ENCODE measurements at regions not wholly inside any gene's neighbourhood (a gene's known extent, or its start where the extent isn't known, plus 50 kb on each side); places are given as distances from the start of the nearest gene placed in this dataset.
"Not testable (repeated sequence)": the region's sequence is repeated elsewhere in the genome, so short reads cannot be mapped to it uniquely, and the experiment has no call there.

- H3K9ac ChIP-seq (ENCODE audit: extremely low read depth, low read length, poor library complexity, severe bottlenecking), result no peak overlapping the region
- H3K4me3 ChIP-seq (ENCODE audit: low read length), result no peak overlapping the region
- WGBS, 2 experiments (ENCODE audit: insufficient coverage in 1 of 2, insufficient read length in 1 of 2), result 38% methylated on average over 5 of the region's 7 CpGs; no CpG with 5 or more reads in 1 of the 2 experiments
- H3K4me1 ChIP-seq (ENCODE audit: control insufficient read depth, insufficient read depth, low read length), result no peaks in the 10 kb centered on the region
- TF ChIP-seq CTCF (conservative IDR thresholded peaks at IDR 0.05), result no peak
- H3K27me3 ChIP-seq (ENCODE audit: control insufficient read depth, insufficient read depth, low read length, poor library complexity, severe bottlenecking), result no peaks in the 10 kb centered on the region
- no peak overlapping the region for H3K27ac Mint-ChIP-seq
- peaks cover 24% of the 10 kb centered on the region for H3K36me3 ChIP-seq (ENCODE audit: control insufficient read depth, insufficient read depth, low read length)
- no peak overlapping the region for H3K4me3 Mint-ChIP-seq
- H3K9me3 Mint-ChIP-seq, result no peaks in the 10 kb centered on the region
- H3K4me1 Mint-ChIP-seq, result no peaks in the 10 kb centered on the region
- no peaks in the 10 kb centered on the region for H3K27me3 Mint-ChIP-seq (ENCODE audit: insufficient read depth)
- no peak overlapping the region for H3K27ac ChIP-seq (ENCODE audit: low read depth, low read length)
- no peaks in the 10 kb centered on the region for H3K9me3 ChIP-seq (ENCODE audit: control insufficient read depth, low read length)
- no peaks in the 10 kb centered on the region for H3K36me3 Mint-ChIP-seq (ENCODE audit: low read depth)
- no peak for DNase-seq
Observed at GRCh38 chrY:7344661-7345060, 433.1 kb upstream of the AMELY start.

GRCh38 chrY:7343261-7343660 lies 431.7 kb upstream of the AMELY start:
- Histone ChIP-seq H3K4me3 (ENCODE audit: low read length) (no peak overlapping the region), H3K4me1 (ENCODE audit: control insufficient read depth, insufficient read depth, low read length) (no peaks in the 10 kb centered on the region), H3K27me3 (ENCODE audit: control insufficient read depth, insufficient read depth, low read length, poor library complexity, severe bottlenecking) (no peaks in the 10 kb centered on the region), H3K27ac (ENCODE audit: low read depth, low read length) (no peak overlapping the region), H3K9me3 (ENCODE audit: control insufficient read depth, low read length) (no peaks in the 10 kb centered on the region), H3K9ac (ENCODE audit: extremely low read depth, low read length, poor library complexity, severe bottlenecking) (no peak overlapping the region), H3K36me3 (ENCODE audit: control insufficient read depth, insufficient read depth, low read length) (peaks cover 28% of the 10 kb centered on the region)
- no peak overlapping the region for H3K27ac Mint-ChIP-seq
- WGBS, 2 experiments (ENCODE audit: insufficient coverage in 1 of 2, insufficient read length in 1 of 2), result 90 to 94% methylated on average over 3 to 4 of the region's 4 CpGs
- no peaks in the 10 kb centered on the region for H3K9me3 Mint-ChIP-seq
- no peak for DNase-seq
- no peaks in the 10 kb centered on the region for H3K27me3 Mint-ChIP-seq (ENCODE audit: insufficient read depth)
- no peak for TF ChIP-seq CTCF (conservative IDR thresholded peaks at IDR 0.05)
- H3K36me3 Mint-ChIP-seq (ENCODE audit: low read depth), result no peaks in the 10 kb centered on the region
- H3K4me3 Mint-ChIP-seq, result no peak overlapping the region
- no peaks in the 10 kb centered on the region for H3K4me1 Mint-ChIP-seq

DNA sequence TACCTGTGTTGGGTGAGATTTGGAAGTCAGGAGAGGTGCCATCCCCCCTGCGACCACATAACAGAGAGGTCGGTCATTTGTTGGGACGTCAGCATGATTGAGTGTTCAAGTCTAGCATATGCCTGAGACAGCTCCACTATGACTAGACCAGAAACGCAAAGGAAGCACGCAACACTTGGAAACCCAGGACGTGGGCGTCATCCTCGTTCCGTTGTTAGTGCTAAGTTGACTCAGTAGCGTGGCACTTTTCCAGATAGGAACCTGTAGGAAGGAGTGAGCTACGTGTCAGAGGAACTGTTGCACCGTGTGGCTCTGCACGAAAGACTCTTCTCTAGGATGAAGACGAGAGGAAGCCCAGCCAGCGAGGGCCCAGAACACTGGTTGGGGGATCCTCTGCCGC lies 431.2 kb upstream of the AMELY start:
- DNase-seq; H3K4me1 ChIP-seq (ENCODE audit: control insufficient read depth, insufficient read depth, low read length); H3K9ac ChIP-seq (ENCODE audit: extremely low read depth, low read length, poor library complexity, severe bottlenecking); H3K4me1 Mint-ChIP-seq; H3K27ac ChIP-seq (ENCODE audit: low read depth, low read length); H3K27ac Mint-ChIP-seq; H3K9me3 ChIP-seq (ENCODE audit: control insufficient read depth, low read length); H3K36me3 Mint-ChIP-seq (ENCODE audit: low read depth); H3K27me3 Mint-ChIP-seq (ENCODE audit: insufficient read depth); H3K4me3 ChIP-seq (ENCODE audit: low read length); H3K9me3 Mint-ChIP-seq; H3K4me3 Mint-ChIP-seq; H3K27me3 ChIP-seq (ENCODE audit: control insufficient read depth, insufficient read depth, low read length, poor library complexity, severe bottlenecking): not testable (repeated sequence)
- WGBS, 2 experiments (ENCODE audit: insufficient coverage in 1 of 2, insufficient read length in 1 of 2), result 60 to 77% methylated on average over 1 to 14 of the region's 16 CpGs
- peaks cover 30% of the 10 kb centered on the region for H3K36me3 ChIP-seq (ENCODE audit: control insufficient read depth, insufficient read depth, low read length)

- DNase-seq, result no peak
- H3K27ac ChIP-seq (ENCODE audit: low read depth, low read length), result no peak overlapping the region
- H3K36me3 ChIP-seq (ENCODE audit: control insufficient read depth, insufficient read depth, low read length), result peaks cover 28% of the 10 kb centered on the region
- no peak overlapping the region for H3K4me3 ChIP-seq (ENCODE audit: low read length)
- no peaks in the 10 kb centered on the region for H3K4me1 Mint-ChIP-seq
- no peak for TF ChIP-seq CTCF (conservative IDR thresholded peaks at IDR 0.05)
- no peaks in the 10 kb centered on the region for H3K4me1 ChIP-seq (ENCODE audit: control insufficient read depth, insufficient read depth, low read length)
- H3K27ac Mint-ChIP-seq, result no peak overlapping the region
- no peaks in the 10 kb centered on the region for H3K27me3 ChIP-seq (ENCODE audit: control insufficient read depth, insufficient read depth, low read length, poor library complexity, severe bottlenecking)
- no peak overlapping the region for H3K4me3 Mint-ChIP-seq
- no peaks in the 10 kb centered on the region for H3K9me3 Mint-ChIP-seq
- no peak overlapping the region for H3K9ac ChIP-seq (ENCODE audit: extremely low read depth, low read length, poor library complexity, severe bottlenecking)
- no peaks in the 10 kb centered on the region for H3K36me3 Mint-ChIP-seq (ENCODE audit: low read depth)
- WGBS, 2 experiments (ENCODE audit: insufficient coverage in 1 of 2, insufficient read length in 1 of 2), result 89 to 100% methylated on average over 1 to 5 of the region's 7 CpGs
- peaks cover 3% of the 10 kb centered on the region for H3K9me3 ChIP-seq (ENCODE audit: control insufficient read depth, low read length)
- no peaks in the 10 kb centered on the region for H3K27me3 Mint-ChIP-seq (ENCODE audit: insufficient read depth)
Observed at GRCh38 chrY:7339391-7340087, 428.0 kb upstream of the AMELY start.
